Neural progenitor cell (in vitro differentiated cells): ENCODE measurements at regions not wholly inside any gene's neighbourhood (a gene's known extent, or its start where the extent isn't known, plus 50 kb on each side); places are given as distances from the start of the nearest gene placed in this dataset.

Experiments
- DNase-seq: peaks from one replicate; pipeline ENCODE4 v3.0.0-alpha.2; 2016; ENCODE audit warnings: low spot score
- H2AFZ ChIP-seq: fragments of 200-600 bp; sonication (generic); replicated peaks from 2 replicates; pipeline ENCODE4 v1.6.1; 2016; ENCODE audit warnings: antibody characterized with exemption
- H3F3A ChIP-seq: fragments of 200-600 bp; sonication (generic); 2 replicates; pipeline ENCODE4 v1.6.1; 2016; ENCODE audit warnings: antibody characterized with exemption, low read depth
- H3K27ac ChIP-seq: fragments of 200-600 bp; sonication (generic); 2 replicates; pipeline ENCODE4 v1.5.1; 2016; ENCODE audit warnings: mild to moderate bottlenecking
- H3K27me3 ChIP-seq: fragments of 200-600 bp; sonication (generic); 2 replicates; pipeline ENCODE4 v1.6.1; 2016; ENCODE audit warnings: mild to moderate bottlenecking, moderate library complexity
- H3K36me3 ChIP-seq: fragments of 200-600 bp; sonication (generic); 2 replicates; pipeline ENCODE4 v1.5.1; 2016
- H3K4me1 ChIP-seq: fragments of 200-600 bp; sonication (generic); 2 replicates; pipeline ENCODE4 v1.6.1; 2016; ENCODE audit warnings: mixed run types
- H3K4me2 ChIP-seq: fragments of 200-600 bp; sonication (generic); 2 replicates; pipeline ENCODE4 v1.6.1; 2016
- H3K4me3 ChIP-seq: fragments of 200-600 bp; sonication (generic); 2 replicates; pipeline ENCODE4 v1.5.1; 2016
- H3K79me2 ChIP-seq: fragments of 200-600 bp; sonication (generic); 2 replicates; pipeline ENCODE4 v1.6.1; 2016; ENCODE audit warnings: low read depth
- H3K9ac ChIP-seq: fragments of 200-600 bp; sonication (generic); 2 replicates; pipeline ENCODE4 v1.6.1; 2016
- H3K9me3 ChIP-seq: fragments of 200-600 bp; sonication (generic); 2 replicates; pipeline ENCODE4 v1.5.1; 2016; ENCODE audit warnings: low read depth
- H4K20me1 ChIP-seq: fragments of 200-600 bp; sonication (generic); 2 replicates; pipeline ENCODE4 v1.6.1; 2016; ENCODE audit warnings: low read depth
- H3K27ac Mint-ChIP-seq: 3 replicates; pipeline ENCODE4 v1.8.0; 2021; ENCODE audit warnings: mixed read lengths
- H3K27me3 Mint-ChIP-seq: 2 replicates; pipeline ENCODE4 v1.8.0; 2022; ENCODE audit warnings: low read depth, mild to moderate bottlenecking, inconsistent platforms, moderate library complexity, mixed read lengths; ENCODE audit not compliant: insufficient read depth
- H3K36me3 Mint-ChIP-seq: 3 replicates; pipeline ENCODE4 v1.8.0; 2021; ENCODE audit warnings: mixed read lengths
- H3K4me1 Mint-ChIP-seq: 3 replicates; pipeline ENCODE4 v1.8.0; 2021; ENCODE audit warnings: mixed read lengths
- H3K4me3 Mint-ChIP-seq: 3 replicates; pipeline ENCODE4 v1.8.0; 2021; ENCODE audit warnings: mild to moderate bottlenecking, moderate library complexity, mixed read lengths
- H3K9me3 Mint-ChIP-seq: 3 replicates; pipeline ENCODE4 v1.8.0; 2020; ENCODE audit warnings: mixed read lengths
- CTCF ChIP-seq: fragments of 200-600 bp; sonication (generic); IDR thresholded peaks from 2 replicates; pipeline ENCODE4 v1.5.1; 2017; ENCODE audit warnings: antibody characterized with exemption, mild to moderate bottlenecking
- EZH2 ChIP-seq: fragments of 200-600 bp; sonication (generic); IDR thresholded peaks from 2 replicates; pipeline ENCODE4 v1.6.1; 2017; ENCODE audit warnings: antibody characterized with exemption, mild to moderate bottlenecking, moderate library complexity
- EZH2phosphoT487 ChIP-seq: fragments of 200-600 bp; sonication (generic); IDR thresholded peaks from 2 replicates; pipeline ENCODE4 v1.6.1; 2017; ENCODE audit warnings: antibody characterized with exemption

GRCh38 chr4:111492496-111492895, 652.8 kb upstream of the FAM241A start:
- Mint-ChIP-seq H3K9me3 (no peaks in the 10 kb centered on the region), H3K27me3 (no peaks in the 10 kb centered on the region), H3K4me1 (no peaks in the 10 kb centered on the region), H3K27ac (no peak overlapping the region), H3K36me3 (no peaks in the 10 kb centered on the region), H3K4me3 (no peak overlapping the region)
- Histone ChIP-seq H3K4me1 (no peaks in the 10 kb centered on the region), H3K27me3 (no peaks in the 10 kb centered on the region), H3F3A (no peaks in the 10 kb centered on the region), H3K4me2 (no peak overlapping the region), H3K9ac (no peak overlapping the region), H3K79me2 (no peaks in the 10 kb centered on the region), H4K20me1 (no peaks in the 10 kb centered on the region), H3K4me3 (no peak overlapping the region), H3K9me3 (no peaks in the 10 kb centered on the region), H2AFZ (no peak overlapping the region), H3K27ac (no peak overlapping the region), H3K36me3 (no peaks in the 10 kb centered on the region)
- TF ChIP-seq EZH2phosphoT487 (no peak), EZH2 (no peak), CTCF (no peak)
- DNase-seq = no peak

GRCh38 chr4:111494471-111494870, 650.8 kb upstream of the FAM241A start:
- Histone ChIP-seq H3K9ac (no peak overlapping the region), H3F3A (no peaks in the 10 kb centered on the region), H3K9me3 (no peaks in the 10 kb centered on the region), H3K36me3 (no peaks in the 10 kb centered on the region), H3K27ac (no peak overlapping the region), H2AFZ (no peak overlapping the region), H3K4me1 (no peaks in the 10 kb centered on the region), H3K27me3 (no peaks in the 10 kb centered on the region), H3K4me2 (no peak overlapping the region), H4K20me1 (no peaks in the 10 kb centered on the region), H3K4me3 (no peak overlapping the region), H3K79me2 (no peaks in the 10 kb centered on the region)
- H3K36me3 Mint-ChIP-seq = no peaks in the 10 kb centered on the region
- no peak for DNase-seq
- no peaks in the 10 kb centered on the region for H3K27me3 Mint-ChIP-seq
- no peak overlapping the region for H3K27ac Mint-ChIP-seq
- no peaks in the 10 kb centered on the region for H3K4me1 Mint-ChIP-seq
- H3K9me3 Mint-ChIP-seq = no peaks in the 10 kb centered on the region
- TF ChIP-seq EZH2 = no peak
- no peak for TF ChIP-seq EZH2phosphoT487
- no peak for TF ChIP-seq CTCF
- H3K4me3 Mint-ChIP-seq = no peak overlapping the region

- Histone ChIP-seq H3K36me3 (no peaks in the 10 kb centered on the region), H3F3A (no peaks in the 10 kb centered on the region), H3K4me2 (no peak overlapping the region), H3K27ac (no peak overlapping the region), H3K4me3 (no peak overlapping the region), H4K20me1 (no peaks in the 10 kb centered on the region), H3K4me1 (no peaks in the 10 kb centered on the region), H2AFZ (no peak overlapping the region), H3K27me3 (no peaks in the 10 kb centered on the region), H3K79me2 (no peaks in the 10 kb centered on the region), H3K9me3 (no peaks in the 10 kb centered on the region), H3K9ac (no peak overlapping the region)
- no peak for DNase-seq
- no peaks in the 10 kb centered on the region for H3K9me3 Mint-ChIP-seq
- H3K4me3 Mint-ChIP-seq = no peak overlapping the region
- H3K36me3 Mint-ChIP-seq = no peaks in the 10 kb centered on the region
- no peak overlapping the region for H3K27ac Mint-ChIP-seq
- no peaks in the 10 kb centered on the region for H3K4me1 Mint-ChIP-seq
- TF ChIP-seq CTCF = no peak
- no peak for TF ChIP-seq EZH2
- H3K27me3 Mint-ChIP-seq = no peaks in the 10 kb centered on the region
Measured at GRCh38 chr4:111494971-111495370, 650.3 kb upstream of the FAM241A start.

GRCh38 chr4:111499291-111499690, 646.0 kb upstream of the FAM241A start:
- Mint-ChIP-seq H3K4me3 (no peak overlapping the region), H3K4me1 (no peaks in the 10 kb centered on the region), H3K9me3 (no peaks in the 10 kb centered on the region), H3K36me3 (no peaks in the 10 kb centered on the region), H3K27me3 (no peaks in the 10 kb centered on the region), H3K27ac (no peak overlapping the region)
- H3K36me3 ChIP-seq = no peaks in the 10 kb centered on the region
- H3K4me3 ChIP-seq = no peak overlapping the region
- no peaks in the 10 kb centered on the region for H3K4me1 ChIP-seq
- no peak overlapping the region for H2AFZ ChIP-seq
- H3F3A ChIP-seq = no peaks in the 10 kb centered on the region
- H3K79me2 ChIP-seq = no peaks in the 10 kb centered on the region
- no peak overlapping the region for H3K4me2 ChIP-seq
- H3K27me3 ChIP-seq = no peaks in the 10 kb centered on the region
- no peaks in the 10 kb centered on the region for H3K9me3 ChIP-seq
- H4K20me1 ChIP-seq = no peaks in the 10 kb centered on the region
- TF ChIP-seq CTCF (no peak), EZH2phosphoT487 (no peak), EZH2 (no peak)
- DNase-seq = no peak
- H3K9ac ChIP-seq = no peak overlapping the region
- H3K27ac ChIP-seq = no peak overlapping the region
